IPS-18a (cell line): ENCODE measurements at regions not wholly inside any gene's neighbourhood (a gene's known extent, or its start where the extent isn't known, plus 50 kb on each side); places are given as distances from the start of the nearest gene placed in this dataset.

Experiments used
- H3K27ac ChIP-seq: one replicate; pipeline ENCODE4 v1.5.1; 2013; ENCODE audit warnings: low read length
- H3K27me3 ChIP-seq: one replicate; pipeline ENCODE4 v1.6.1; 2013; ENCODE audit warnings: mild to moderate bottlenecking, low read length; ENCODE audit not compliant: control insufficient read depth, insufficient read depth
- H3K36me3 ChIP-seq: one replicate; pipeline ENCODE4 v1.6.1; 2013; ENCODE audit warnings: low read depth, low read length; ENCODE audit not compliant: control insufficient read depth
- H3K4me1 ChIP-seq: one replicate; pipeline ENCODE4 v1.6.1; 2013; ENCODE audit warnings: low read depth, low read length; ENCODE audit not compliant: control insufficient read depth
- H3K4me3 ChIP-seq: one replicate; pipeline ENCODE4 v1.5.1; 2013; ENCODE audit warnings: low read length
- H3K9ac ChIP-seq: one replicate; pipeline ENCODE4 v1.6.1; 2013; ENCODE audit warnings: mild to moderate bottlenecking, low read length, moderate library complexity
- H3K9me3 ChIP-seq: one replicate; pipeline ENCODE4 v1.6.1; 2013; ENCODE audit warnings: low read depth, low read length; ENCODE audit not compliant: control insufficient read depth

DNA sequence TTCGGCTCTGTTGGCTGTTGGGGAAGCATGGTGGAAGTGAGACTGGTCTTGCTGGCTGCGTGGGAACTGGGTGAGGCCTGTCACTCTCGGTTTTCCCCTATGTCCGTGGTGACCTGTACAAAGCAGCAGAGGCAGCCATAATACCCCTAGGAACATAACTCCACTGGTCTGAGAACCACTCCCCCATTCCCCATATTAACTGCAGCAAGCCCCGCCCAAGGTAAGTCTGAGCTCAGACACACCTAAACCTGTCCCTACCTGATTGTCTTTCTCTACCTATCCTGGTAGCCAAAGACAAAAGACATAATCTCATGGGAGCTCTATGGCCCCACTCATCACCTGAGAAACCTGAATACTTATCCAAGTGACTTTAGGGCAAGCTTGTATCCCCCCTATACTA is 156.3 kb upstream of the PHACTR1 start:
- Histone ChIP-seq H3K9me3 (no peaks in the 10 kb centered on the region), H3K4me3 (no peak overlapping the region), H3K27me3 (no peaks in the 10 kb centered on the region), H3K9ac (no peak overlapping the region), H3K4me1 (no peaks in the 10 kb centered on the region), H3K36me3 (no peaks in the 10 kb centered on the region), H3K27ac (no peak overlapping the region)

GRCh38 chr6:12566618-12567123 is 149.9 kb upstream of the PHACTR1 start:
- Histone ChIP-seq H3K4me3 (no peak overlapping the region), H3K9ac (no peak overlapping the region), H3K27me3 (no peaks in the 10 kb centered on the region), H3K36me3 (no peaks in the 10 kb centered on the region), H3K27ac (no peak overlapping the region), H3K4me1 (no peaks in the 10 kb centered on the region), H3K9me3 (no peaks in the 10 kb centered on the region)

DNA sequence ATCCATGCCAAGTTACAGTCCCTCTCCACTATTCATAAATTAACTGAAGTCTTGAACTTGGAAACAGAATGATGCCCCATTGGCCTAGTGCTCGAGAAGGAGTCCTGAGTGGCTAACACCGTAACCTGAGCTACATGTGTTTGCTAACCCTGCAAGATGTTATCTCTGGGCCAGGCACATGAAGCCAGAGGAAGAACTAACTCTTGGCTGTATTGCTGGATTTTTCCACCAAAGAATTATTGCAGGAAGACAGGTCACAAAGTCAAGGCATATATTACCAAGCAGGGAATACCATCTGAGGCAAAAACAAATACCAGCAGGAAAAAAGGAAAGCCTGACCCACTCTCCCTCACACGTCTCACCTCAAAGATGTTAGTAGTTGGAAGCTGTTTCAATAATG is 148.9 kb upstream of the PHACTR1 start:
- Histone ChIP-seq H3K36me3 (no peaks in the 10 kb centered on the region), H3K27me3 (no peaks in the 10 kb centered on the region), H3K9ac (no peak overlapping the region), H3K9me3 (no peaks in the 10 kb centered on the region), H3K4me1 (no peaks in the 10 kb centered on the region), H3K4me3 (no peak overlapping the region), H3K27ac (no peak overlapping the region)

- Histone ChIP-seq H3K4me3 (no peak overlapping the region), H3K4me1 (peaks cover 7% of the 10 kb centered on the region), H3K27me3 (no peaks in the 10 kb centered on the region), H3K9me3 (no peaks in the 10 kb centered on the region), H3K9ac (no peak overlapping the region), H3K36me3 (no peaks in the 10 kb centered on the region), H3K27ac (no peak overlapping the region)
Observed at GRCh38 chr6:12569646-12570045, 146.9 kb upstream of the PHACTR1 start.

- Histone ChIP-seq H3K9ac (no peak overlapping the region), H3K9me3 (no peaks in the 10 kb centered on the region), H3K4me1 (peaks cover 7% of the 10 kb centered on the region), H3K4me3 (no peak overlapping the region), H3K27me3 (no peaks in the 10 kb centered on the region), H3K36me3 (no peaks in the 10 kb centered on the region), H3K27ac (no peak overlapping the region)
Observed at GRCh38 chr6:12570461-12571030, 146.0 kb upstream of the PHACTR1 start.

GRCh38 chr6:12572896-12573827 is 143.4 kb upstream of the PHACTR1 start:
- H3K4me1 ChIP-seq = peaks cover 7% of the 10 kb centered on the region
- no peaks in the 10 kb centered on the region for H3K9me3 ChIP-seq
- H3K27ac ChIP-seq = no peak overlapping the region
- no peak overlapping the region for H3K4me3 ChIP-seq
- H3K36me3 ChIP-seq = no peaks in the 10 kb centered on the region
- no peak overlapping the region for H3K9ac ChIP-seq
- H3K27me3 ChIP-seq = no peaks in the 10 kb centered on the region

DNA sequence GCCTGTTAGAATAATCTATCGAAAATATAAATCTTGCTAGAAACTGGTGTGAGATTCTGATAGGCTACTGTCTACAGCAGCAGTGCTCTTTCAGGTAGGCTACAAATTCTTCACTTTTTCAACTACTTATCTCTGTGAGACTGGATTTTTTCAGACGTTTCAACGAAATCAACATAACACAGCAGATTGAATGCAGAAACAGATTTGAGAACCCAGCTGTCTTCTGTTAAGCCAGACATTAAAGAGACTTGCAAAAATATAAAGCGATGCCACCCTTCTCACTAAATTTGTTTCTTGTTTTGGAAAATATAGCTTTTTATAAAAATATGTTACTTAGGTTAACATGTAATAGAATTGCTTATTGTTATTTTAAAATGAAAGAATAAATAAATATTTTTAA is 140.6 kb upstream of the PHACTR1 start:
- peaks cover 7% of the 10 kb centered on the region for H3K4me1 ChIP-seq
- no peak overlapping the region for H3K27ac ChIP-seq
- no peaks in the 10 kb centered on the region for H3K27me3 ChIP-seq
- no peak overlapping the region for H3K4me3 ChIP-seq
- no peaks in the 10 kb centered on the region for H3K9me3 ChIP-seq
- H3K9ac ChIP-seq = no peak overlapping the region
- no peaks in the 10 kb centered on the region for H3K36me3 ChIP-seq

DNA sequence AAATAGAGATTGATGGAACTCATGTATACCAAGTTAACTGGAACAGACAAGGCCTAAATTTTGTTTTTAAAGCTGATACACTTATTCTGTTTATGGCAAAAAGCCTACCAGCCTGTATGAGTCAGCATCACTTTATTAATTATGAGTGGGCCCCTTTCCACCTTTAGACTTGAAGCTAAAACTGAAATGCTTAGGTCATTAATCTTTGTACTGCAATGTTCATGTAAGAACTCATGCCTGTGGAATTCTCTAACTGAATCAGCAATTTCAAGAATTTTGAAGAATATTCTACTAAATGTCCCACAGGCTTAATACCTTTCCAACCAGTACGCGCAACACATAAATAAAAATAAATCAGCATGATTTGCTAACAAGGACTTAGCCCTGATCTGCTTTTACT is 140.2 kb upstream of the PHACTR1 start:
- Histone ChIP-seq H3K9me3 (no peaks in the 10 kb centered on the region), H3K27ac (no peak overlapping the region), H3K9ac (no peak overlapping the region), H3K4me1 (peaks cover 7% of the 10 kb centered on the region), H3K36me3 (no peaks in the 10 kb centered on the region), H3K27me3 (no peaks in the 10 kb centered on the region), H3K4me3 (no peak overlapping the region)

DNA sequence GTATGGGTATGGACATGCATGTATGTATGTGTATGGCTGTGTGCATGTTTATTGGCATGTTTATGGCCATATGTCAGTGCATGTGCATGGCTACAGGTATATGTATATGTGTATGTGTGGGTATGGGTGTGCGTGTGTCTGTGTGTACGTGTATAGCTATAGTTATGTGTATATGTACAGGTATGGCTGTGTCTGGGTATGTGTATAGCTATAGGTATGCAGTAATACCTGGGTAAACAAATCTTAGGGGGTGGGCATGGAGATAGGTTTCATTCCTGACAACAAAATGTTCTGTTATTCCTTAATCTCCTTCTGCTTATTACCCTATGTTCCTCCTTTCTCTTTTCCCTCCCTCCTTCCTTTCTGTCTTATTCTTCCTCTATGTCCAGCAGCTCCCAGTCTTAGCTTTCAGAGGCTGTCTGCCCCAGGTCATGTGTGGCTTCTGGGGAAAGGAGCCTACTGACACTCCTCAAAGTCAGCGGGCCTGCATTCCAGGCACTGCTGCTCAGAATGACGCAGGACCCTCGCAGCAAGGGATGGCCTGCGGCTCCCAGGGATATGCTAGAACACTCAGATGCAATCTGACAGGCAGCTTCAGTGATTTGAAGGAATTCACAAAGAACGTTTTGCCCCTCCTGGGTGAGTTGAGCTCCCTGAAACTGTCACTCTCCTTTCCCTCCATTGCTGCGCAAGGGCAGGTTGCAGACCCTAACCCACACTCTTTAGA is 139.3 kb upstream of the PHACTR1 start:
- Histone ChIP-seq H3K36me3 (no peaks in the 10 kb centered on the region), H3K27me3 (no peaks in the 10 kb centered on the region), H3K9ac (no peak overlapping the region), H3K27ac (no peak overlapping the region), H3K4me1 (peaks cover 7% of the 10 kb centered on the region), H3K9me3 (no peaks in the 10 kb centered on the region), H3K4me3 (no peak overlapping the region)

- Histone ChIP-seq H3K4me3 (no peak overlapping the region), H3K9me3 (no peaks in the 10 kb centered on the region), H3K27ac (no peak overlapping the region), H3K9ac (no peak overlapping the region), H3K27me3 (no peaks in the 10 kb centered on the region), H3K4me1 (peaks cover 4% of the 10 kb centered on the region), H3K36me3 (no peaks in the 10 kb centered on the region)
Observed at GRCh38 chr6:12578097-12578496, 138.5 kb upstream of the PHACTR1 start.

DNA sequence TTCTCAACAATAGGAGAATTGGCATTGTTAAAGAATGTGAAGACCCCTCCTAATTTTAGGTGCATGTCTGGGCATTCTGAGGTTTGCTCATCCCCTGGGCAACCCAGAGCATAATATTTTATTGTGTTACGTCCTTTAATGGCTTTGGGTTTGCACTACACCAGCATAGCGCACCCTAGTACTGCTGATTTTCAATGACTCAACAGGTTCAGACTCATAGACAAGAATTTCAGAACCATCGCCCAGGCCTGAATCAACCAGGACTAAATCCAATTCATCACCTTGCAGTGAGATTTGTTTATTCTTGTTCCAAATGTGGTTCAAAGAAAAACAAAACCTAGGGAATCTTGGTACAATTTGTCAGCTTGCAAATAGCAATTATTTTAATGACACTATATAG is 137.8 kb upstream of the PHACTR1 start:
- Histone ChIP-seq H3K4me3 (no peak overlapping the region), H3K27me3 (no peaks in the 10 kb centered on the region), H3K36me3 (no peaks in the 10 kb centered on the region), H3K4me1 (no peaks in the 10 kb centered on the region), H3K27ac (no peak overlapping the region), H3K9me3 (no peaks in the 10 kb centered on the region), H3K9ac (no peak overlapping the region)
